HCT116 (cell line): ENCODE measurements at regions not wholly inside any gene's neighbourhood (a gene's known extent, or its start where the extent isn't known, plus 50 kb on each side); places are given as distances from the start of the nearest gene placed in this dataset.
A peak's percentile ranks its signal among the peaks of the same experiment; 100 is the strongest.

ENCODE experiments used
- ATAC-seq: fragments of 200-7000 bp; cut with Tn5 transposase; 2 replicates; pipeline ENCODE4 v1.9.1; 2020; ENCODE audit warnings: mild to moderate bottlenecking, moderate library complexity
- BruUV-seq: library from RNA; stranded (reverse); fragments of 400-500 nt; replicated peaks from 2 replicates; lab custom pipeline; 2021; lab: Mats Ljungman, UMichigan
- CTCF ChIA-PET: fragments of 300-600 bp; sonication (Branson Sonifier 250); formaldehyde crosslinking; loops from one replicate; lab custom pipeline; 2021; ENCODE audit warnings: antibody characterized with exemption; lab: Charles Lee
- POLR2A ChIA-PET: fragments of 300-600, 350-600 bp; sonication (Branson Sonifier 250); formaldehyde crosslinking; loops from one replicate; lab custom pipeline; 2021; ENCODE audit warnings: antibody characterized with exemption; lab: Charles Lee
- RAD21 ChIA-PET, 2 experiments: fragments of 300-600 bp; sonication (Branson Sonifier 250); formaldehyde crosslinking; loops; one replicate each; lab custom pipeline; 2023; ENCODE audit warnings: low total read pairs in 2 of 2; ENCODE audit not compliant: uncharacterized antibody in 2 of 2, unreplicated experiment in 2 of 2, low non-redundant PET in 1 of 2; lab: Charles Lee
- DNase-seq: peaks from one replicate; pipeline ENCODE4 v3.0.0-alpha.2; 2010; ENCODE audit warnings: low read depth, low spot score
- H2AFZ ChIP-seq: fragments of 200-600 bp; shearing (Covaris generic), sonication (generic); 2 replicates; pipeline ENCODE4 v1.6.1; 2017; ENCODE audit warnings: low read depth, mixed run types, mixed read lengths, antibody characterized with exemption, low read length; ENCODE audit not compliant: poor library complexity, severe bottlenecking
- H3K27ac ChIP-seq: 2 replicates; pipeline ENCODE4 v1.5.1; 2012; ENCODE audit warnings: low read depth, low read length
- H3K27me3 ChIP-seq: fragments of 200-600 bp; sonication (generic); 2 replicates; pipeline ENCODE4 v1.6.1; 2016; ENCODE audit warnings: mixed run types, low read length, mixed read lengths; ENCODE audit not compliant: insufficient read depth
- H3K36me3 ChIP-seq, 2 experiments: fragments of 200-500 bp in 1 of 2; fragments of 200-600 bp in 1 of 2; sonication (Bioruptor generic) in 1 of 2; sonication (generic) in 1 of 2; 2 replicates each; pipeline versions ENCODE4 v1.5.1 to v1.6.1; 2014 to 2016; ENCODE audit warnings: low read length in 2 of 2, inconsistent platforms in 1 of 2, mixed read lengths in 1 of 2, mixed run types in 1 of 2; ENCODE audit not compliant: insufficient read depth in 2 of 2, control insufficient read depth in 1 of 2
- H3K4me1 ChIP-seq, 2 experiments: fragments of 200-600 bp in 1 of 2; sonication (generic) in 1 of 2; 2 replicates each; pipeline versions ENCODE4 v1.5.1 to v1.6.1; 2012 to 2017; ENCODE audit warnings: low read length in 2 of 2, inconsistent platforms in 1 of 2, mild to moderate bottlenecking in 1 of 2, mixed read lengths in 1 of 2, mixed run types in 1 of 2, moderate library complexity in 1 of 2; ENCODE audit not compliant: insufficient read depth in 2 of 2, control insufficient read depth in 1 of 2
- H3K4me2 ChIP-seq: fragments of 200-600 bp; sonication (generic); 2 replicates; pipeline ENCODE4 v1.6.1; 2017; ENCODE audit warnings: mixed run types, low read length, mixed read lengths
- H3K4me3 ChIP-seq, 2 experiments: fragments of 200-600 bp in 1 of 2; sonication (generic) in 1 of 2; replicated peaks in 1 of 2; 2 replicates each; pipeline ENCODE4 v1.5.1; 2011 to 2016; ENCODE audit warnings: low read length in 2 of 2, control low read depth in 1 of 2, low read depth in 1 of 2, mild to moderate bottlenecking in 1 of 2, mixed read lengths in 1 of 2, mixed run types in 1 of 2
- H3K79me2 ChIP-seq: fragments of 200-600 bp; sonication (generic); 2 replicates; pipeline ENCODE4 v1.6.1; 2017; ENCODE audit warnings: mild to moderate bottlenecking, mixed run types, low read length, moderate library complexity, mixed read lengths; ENCODE audit not compliant: insufficient read depth
- H3K9ac ChIP-seq: fragments of 200-600 bp; sonication (generic); 2 replicates; pipeline ENCODE4 v1.6.1; 2016; ENCODE audit warnings: low read length, mixed read lengths
- H3K9me2 ChIP-seq: fragments of 200-600 bp; sonication (generic), shearing (Covaris generic); 2 replicates; pipeline ENCODE4 v1.6.1; 2017; ENCODE audit warnings: mixed run types, mild to moderate bottlenecking, moderate library complexity; ENCODE audit not compliant: insufficient read depth
- H3K9me3 ChIP-seq, 2 experiments: fragments of 200-500 bp in 1 of 2; fragments of 200-600 bp in 1 of 2; sonication (Bioruptor generic) in 1 of 2; sonication (generic) in 1 of 2; 2 replicates each; pipeline ENCODE4 v1.6.1; 2014 to 2017; ENCODE audit warnings: low read length in 2 of 2, mixed read lengths in 2 of 2, inconsistent platforms in 1 of 2, low read depth in 1 of 2, mild to moderate bottlenecking in 1 of 2, mixed run types in 1 of 2, moderate library complexity in 1 of 2; ENCODE audit not compliant: control insufficient read depth in 1 of 2, insufficient read depth in 1 of 2
- H4K20me1 ChIP-seq: fragments of 200-600 bp; sonication (generic), shearing (Covaris generic); 2 replicates; pipeline ENCODE4 v1.6.1; 2017; ENCODE audit warnings: mixed run types, mild to moderate bottlenecking, moderate library complexity; ENCODE audit not compliant: insufficient read depth
- CEBPB ChIP-seq: IDR thresholded peaks from 2 replicates; pipeline ENCODE4 v1.6.1; 2012; ENCODE audit warnings: low read depth
- EZH2phosphoT487 ChIP-seq: fragments of 200-600 bp; IDR thresholded peaks from 2 replicates; pipeline ENCODE4 v1.6.1; 2018; ENCODE audit warnings: antibody characterized with exemption, borderline replicate concordance
- POLR2A ChIP-seq: IDR thresholded peaks from 2 replicates; pipeline ENCODE4 v1.7.0; 2011; ENCODE audit warnings: borderline replicate concordance; ENCODE audit not compliant: insufficient read depth, insufficient read length; ENCODE audit errors: extremely low read depth
- POLR2AphosphoS5 ChIP-seq: IDR thresholded peaks from 2 replicates; pipeline ENCODE4 v1.6.1; 2011; ENCODE audit warnings: mild to moderate bottlenecking, low read depth, low read length, moderate library complexity
- SRF ChIP-seq: IDR thresholded peaks from 2 replicates; pipeline ENCODE4 v1.6.1; 2012; ENCODE audit warnings: low read depth
- YY1 ChIP-seq: IDR thresholded peaks from 2 replicates; pipeline ENCODE4 v1.6.1; 2011; ENCODE audit warnings: low read length, low read depth, moderate library complexity, mild to moderate bottlenecking; ENCODE audit not compliant: insufficient replicate concordance; ENCODE audit errors: extremely low read depth
- intact Hi-C: fragments of 100-400 bp; cut with micrococcal nuclease; formaldehyde crosslinking; loops from 2 replicates; pipeline ENCODE4 v1.10.0; 2022
- TF ChIP-seq, protein P1 (sequence below): IDR thresholded peaks from 2 replicates; pipeline ENCODE4 v1.6.1; 2012; ENCODE audit warnings: low read depth

DNA sequence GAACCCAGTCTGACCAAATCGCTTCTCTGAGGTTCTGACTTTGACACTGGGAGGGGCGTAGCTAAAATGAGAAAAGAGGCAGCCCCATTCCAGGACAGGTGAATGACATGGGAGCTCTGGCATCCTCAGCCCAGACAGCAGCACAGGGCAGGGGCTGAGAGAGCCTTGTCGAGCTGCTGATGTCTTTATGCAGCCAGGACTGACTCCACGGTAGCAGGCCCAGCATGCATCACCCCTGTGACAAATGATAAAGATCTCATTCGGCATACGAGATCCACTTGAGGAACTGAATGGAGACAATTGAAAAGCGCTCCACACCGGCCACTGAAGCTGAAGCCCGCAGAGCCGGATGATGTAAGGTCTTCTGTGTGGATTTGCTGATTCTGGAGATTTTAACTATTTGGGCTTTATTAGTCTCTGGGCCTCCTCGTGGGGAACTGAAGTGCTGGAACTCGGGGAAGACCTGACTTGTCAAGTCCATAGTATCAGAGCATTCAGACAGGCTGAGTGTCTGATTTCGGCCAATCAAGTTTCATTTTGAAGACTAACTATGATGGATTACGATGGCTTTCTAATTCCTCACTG is 56.9 kb upstream of the MAP1LC3B2 start (continued):
- TF ChIP-seq, protein P1, sequence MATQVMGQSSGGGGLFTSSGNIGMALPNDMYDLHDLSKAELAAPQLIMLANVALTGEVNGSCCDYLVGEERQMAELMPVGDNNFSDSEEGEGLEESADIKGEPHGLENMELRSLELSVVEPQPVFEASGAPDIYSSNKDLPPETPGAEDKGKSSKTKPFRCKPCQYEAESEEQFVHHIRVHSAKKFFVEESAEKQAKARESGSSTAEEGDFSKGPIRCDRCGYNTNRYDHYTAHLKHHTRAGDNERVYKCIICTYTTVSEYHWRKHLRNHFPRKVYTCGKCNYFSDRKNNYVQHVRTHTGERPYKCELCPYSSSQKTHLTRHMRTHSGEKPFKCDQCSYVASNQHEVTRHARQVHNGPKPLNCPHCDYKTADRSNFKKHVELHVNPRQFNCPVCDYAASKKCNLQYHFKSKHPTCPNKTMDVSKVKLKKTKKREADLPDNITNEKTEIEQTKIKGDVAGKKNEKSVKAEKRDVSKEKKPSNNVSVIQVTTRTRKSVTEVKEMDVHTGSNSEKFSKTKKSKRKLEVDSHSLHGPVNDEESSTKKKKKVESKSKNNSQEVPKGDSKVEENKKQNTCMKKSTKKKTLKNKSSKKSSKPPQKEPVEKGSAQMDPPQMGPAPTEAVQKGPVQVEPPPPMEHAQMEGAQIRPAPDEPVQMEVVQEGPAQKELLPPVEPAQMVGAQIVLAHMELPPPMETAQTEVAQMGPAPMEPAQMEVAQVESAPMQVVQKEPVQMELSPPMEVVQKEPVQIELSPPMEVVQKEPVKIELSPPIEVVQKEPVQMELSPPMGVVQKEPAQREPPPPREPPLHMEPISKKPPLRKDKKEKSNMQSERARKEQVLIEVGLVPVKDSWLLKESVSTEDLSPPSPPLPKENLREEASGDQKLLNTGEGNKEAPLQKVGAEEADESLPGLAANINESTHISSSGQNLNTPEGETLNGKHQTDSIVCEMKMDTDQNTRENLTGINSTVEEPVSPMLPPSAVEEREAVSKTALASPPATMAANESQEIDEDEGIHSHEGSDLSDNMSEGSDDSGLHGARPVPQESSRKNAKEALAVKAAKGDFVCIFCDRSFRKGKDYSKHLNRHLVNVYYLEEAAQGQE, result no peak
- TF ChIP-seq POLR2AphosphoS5, result no peak
- no peak for TF ChIP-seq CEBPB
- TF ChIP-seq YY1, result no peak

DNA sequence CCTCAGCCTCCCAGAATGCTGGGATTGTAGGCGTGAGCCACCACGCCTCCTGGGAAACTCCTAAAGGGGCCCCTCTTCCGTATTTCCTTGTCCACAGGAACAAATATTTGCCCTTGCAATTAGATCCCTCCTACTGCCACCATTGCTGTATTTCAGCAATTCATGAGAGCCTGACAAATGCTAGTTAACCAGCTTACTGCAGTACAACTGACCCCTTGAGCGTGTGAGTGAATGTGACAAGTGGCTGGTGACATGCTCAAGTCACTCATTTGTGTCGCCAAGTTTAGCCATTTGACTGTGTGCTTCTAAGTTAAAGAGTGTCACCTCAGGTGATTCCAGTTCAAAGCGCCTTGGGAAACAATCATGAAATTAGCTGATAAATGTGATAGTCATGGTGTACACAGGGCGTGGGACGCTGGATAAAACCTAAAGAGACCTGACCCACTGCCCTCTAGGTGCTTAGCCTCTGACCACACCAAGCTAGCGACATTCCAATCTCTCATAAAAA is 56.1 kb upstream of the MAP1LC3B2 start:
- ATAC-seq, result peak; percentile 57
- BruUV-seq, result no TSS peak
- H3K4me2 ChIP-seq, result peak overlapping the region; percentile 75
- no peaks in the 10 kb centered on the region for H3K27me3 ChIP-seq
- TF ChIP-seq SRF, result no peak
- no peak for TF ChIP-seq EZH2phosphoT487
- TF ChIP-seq POLR2A, result no peak
- no peak overlapping the region for H2AFZ ChIP-seq
- peak overlapping the region; percentile 15 to 31 for H3K4me3 ChIP-seq
- H3K36me3 ChIP-seq, result no peaks in the 10 kb centered on the region
- no peaks in the 10 kb centered on the region for H4K20me1 ChIP-seq
- CTCF ChIA-PET, result no interaction called here
- H3K79me2 ChIP-seq, result no peaks in the 10 kb centered on the region
- RAD21 ChIA-PET, result no interaction called here
- POLR2A ChIA-PET, result no interaction called here
- H3K9ac ChIP-seq, result peak overlapping the region; percentile 81
- peaks cover 79 to 97% of the 10 kb centered on the region in 2 experiments for H3K4me1 ChIP-seq
- H3K9me3 ChIP-seq, result no peaks in the 10 kb centered on the region
- intact Hi-C loops, result no loop called here
- H3K9me2 ChIP-seq, result no peaks in the 10 kb centered on the region
- no peak for DNase-seq
- H3K27ac ChIP-seq, result peak overlapping the region; percentile 94
